ENCODE measurements at regions not wholly inside any gene's neighbourhood (a gene's known extent, or its start where the extent isn't known, plus 50 kb on each side); places are given as distances from the start of the nearest gene placed in this dataset.

- Histone ChIP-seq H4K20me1 (ENCODE audit: control insufficient read depth, insufficient read depth, insufficient read length) (peaks cover 3% of the 10 kb centered on the region), H2AFZ (ENCODE audit: low read length) (no peak overlapping the region), H3K56ac (ENCODE audit: insufficient read length, low read depth, low read length) (no peak overlapping the region), H3K4ac (ENCODE audit: low read depth, low read length) (no peak overlapping the region), H3K79me1 (ENCODE audit: insufficient read depth, low read depth, low read length, poor library complexity, severe bottlenecking) (no peaks in the 10 kb centered on the region), H4K8ac (replicated peaks; ENCODE audit: insufficient read length, low read depth, low read length) (no peak overlapping the region), H3T11ph (ENCODE audit: low read length) (no peak overlapping the region), H3K79me2 (ENCODE audit: insufficient read depth, low read length) (no peaks in the 10 kb centered on the region; the same call in 1 of the 2 replicates), H2BK15ac (ENCODE audit: low read depth, low read length) (no peak overlapping the region), H3K14ac (ENCODE audit: insufficient read depth, low read length) (no peak overlapping the region), H3K9me3 (ENCODE audit: control insufficient read depth, low read depth, low read length) (no peaks in the 10 kb centered on the region), H2BK20ac (ENCODE audit: low read depth, low read length, poor library complexity, severe bottlenecking) (no peak overlapping the region), H3K4me1 (ENCODE audit: insufficient read depth, low read length) (no peaks in the 10 kb centered on the region), H3K23me2 (ENCODE audit: insufficient read length, low read depth, low read length, poor library complexity, severe bottlenecking) (no peaks in the 10 kb centered on the region), H3K18ac (ENCODE audit: insufficient read length, low read depth, low read length) (no peak overlapping the region), H3K9ac (ENCODE audit: extremely low read depth, insufficient read length, low read length) (no peak overlapping the region), H4K5ac (ENCODE audit: insufficient read length, low read depth, low read length) (no peak overlapping the region), H2BK120ac (ENCODE audit: low read depth, low read length, poor library complexity, severe bottlenecking) (no peak overlapping the region), H3K23ac (ENCODE audit: insufficient read length, low read depth, low read length) (no peak overlapping the region), H3K27me3 (ENCODE audit: insufficient read depth, low read length) (no peaks in the 10 kb centered on the region), H4K91ac (ENCODE audit: insufficient read length, low read depth, low read length) (no peak overlapping the region), H2BK12ac (ENCODE audit: insufficient read length, low read depth, low read length) (no peak overlapping the region), H3K27ac (ENCODE audit: insufficient read length, low read depth, low read length) (no peak overlapping the region), H2BK5ac (ENCODE audit: insufficient read length, low read length) (no peak overlapping the region), H2AK5ac (ENCODE audit: insufficient read length, low read length) (no peak overlapping the region), H3K4me2 (ENCODE audit: insufficient read depth, insufficient read length, low read length) (no peak overlapping the region)
- peaks cover 8% of the 10 kb centered on the region for H3K27me3 Mint-ChIP-seq (ENCODE audit: low read depth)
- TF ChIP-seq CTCF (conservative IDR thresholded peaks at IDR 0.05): no peak
- DNase-seq: no peak
- no peaks in the 10 kb centered on the region; a peak in 2 of 7 replicates for H3K36me3 Mint-ChIP-seq (ENCODE audit: insufficient read depth in 1 of 3, low read depth in 3 of 3)
- H3K9me3 Mint-ChIP-seq: no peaks in the 10 kb centered on the region; a peak in 1 of 5 replicates
- WGBS (ENCODE audit: extremely low coverage, insufficient read length, low lambda C conversion rate): no CpG with 5 or more reads among the region's 2 CpGs
- H3K27ac Mint-ChIP-seq: no peak overlapping the region
- no peak overlapping the region for H3K4me3 Mint-ChIP-seq
- H3K4me1 Mint-ChIP-seq: peaks cover 3 to 6% of the 10 kb centered on the region in 2 experiments
Measured at GRCh38 chr12:107339932-107340331, 246.6 kb upstream of the CRY1 start.

All from H9 (cell line).